ENCODE measurements at regions not wholly inside any gene's neighbourhood (a gene's known extent, or its start where the extent isn't known, plus 50 kb on each side); places are given as distances from the start of the nearest gene placed in this dataset.

GRCh38 chr4:108244606-108245005 lies 75.9 kb upstream of the LEF1 start:
- no peaks in the 10 kb centered on the region for H3K4me1 ChIP-seq (ENCODE audit: low read depth, poor library complexity, severe bottlenecking)
- H3K9ac ChIP-seq = no peak overlapping the region
- H2AFZ ChIP-seq (ENCODE audit: low read depth) = no peak overlapping the region
- H3K4me3 ChIP-seq (IDR thresholded peaks at IDR 0.05; ENCODE audit: insufficient read depth, low read depth, low read length) = no peak overlapping the region
- no peak for TF ChIP-seq CTCF (conservative IDR thresholded peaks at IDR 0.05; ENCODE audit: low read depth, low read length)
- H3K79me2 ChIP-seq (ENCODE audit: insufficient read depth, low read depth) = no peaks in the 10 kb centered on the region
- H3K36me3 ChIP-seq (ENCODE audit: insufficient read depth) = no peaks in the 10 kb centered on the region
- H3K27ac ChIP-seq = no peak overlapping the region
- H3K27me3 ChIP-seq (ENCODE audit: insufficient read depth, low read depth) = no peaks in the 10 kb centered on the region
- no peaks in the 10 kb centered on the region for H4K20me1 ChIP-seq (ENCODE audit: insufficient read depth)
- H3K4me2 ChIP-seq = no peak overlapping the region

- H3K36me3 ChIP-seq (ENCODE audit: insufficient read depth) = no peaks in the 10 kb centered on the region
- no peaks in the 10 kb centered on the region for H3K27me3 ChIP-seq (ENCODE audit: insufficient read depth, low read depth)
- H3K9ac ChIP-seq = no peak overlapping the region
- no peak overlapping the region for H3K4me2 ChIP-seq
- no peaks in the 10 kb centered on the region for H3K4me1 ChIP-seq (ENCODE audit: low read depth, poor library complexity, severe bottlenecking)
- no peak overlapping the region for H3K4me3 ChIP-seq (IDR thresholded peaks at IDR 0.05; ENCODE audit: insufficient read depth, low read depth, low read length)
- no peak overlapping the region for H3K27ac ChIP-seq
- H4K20me1 ChIP-seq (ENCODE audit: insufficient read depth) = no peaks in the 10 kb centered on the region
- H2AFZ ChIP-seq (ENCODE audit: low read depth) = no peak overlapping the region
- no peaks in the 10 kb centered on the region for H3K79me2 ChIP-seq (ENCODE audit: insufficient read depth, low read depth)
- no peak for TF ChIP-seq CTCF (conservative IDR thresholded peaks at IDR 0.05; ENCODE audit: low read depth, low read length)
These were observed 71.6 kb upstream of the LEF1 start for GRCh38 chr4:108240366-108240765.

- Histone ChIP-seq H3K36me3 (ENCODE audit: insufficient read depth) (no peaks in the 10 kb centered on the region), H2AFZ (ENCODE audit: low read depth) (no peak overlapping the region), H3K4me2 (no peak overlapping the region), H4K20me1 (ENCODE audit: insufficient read depth) (no peaks in the 10 kb centered on the region), H3K4me3 (IDR thresholded peaks at IDR 0.05; ENCODE audit: insufficient read depth, low read depth, low read length) (no peak overlapping the region), H3K79me2 (ENCODE audit: insufficient read depth, low read depth) (no peaks in the 10 kb centered on the region), H3K27me3 (ENCODE audit: insufficient read depth, low read depth) (no peaks in the 10 kb centered on the region), H3K4me1 (ENCODE audit: low read depth, poor library complexity, severe bottlenecking) (no peaks in the 10 kb centered on the region), H3K9ac (no peak overlapping the region), H3K27ac (no peak overlapping the region)
- no peak for TF ChIP-seq CTCF (conservative IDR thresholded peaks at IDR 0.05; ENCODE audit: low read depth, low read length)
These were observed 69.0 kb upstream of the LEF1 start for GRCh38 chr4:108237693-108238092.

- Histone ChIP-seq H3K4me3 (IDR thresholded peaks at IDR 0.05; ENCODE audit: insufficient read depth, low read depth, low read length) (no peak overlapping the region), H4K20me1 (ENCODE audit: insufficient read depth) (no peaks in the 10 kb centered on the region), H3K27ac (no peak overlapping the region), H2AFZ (ENCODE audit: low read depth) (no peak overlapping the region), H3K79me2 (ENCODE audit: insufficient read depth, low read depth) (no peaks in the 10 kb centered on the region), H3K27me3 (ENCODE audit: insufficient read depth, low read depth) (no peaks in the 10 kb centered on the region), H3K4me1 (ENCODE audit: low read depth, poor library complexity, severe bottlenecking) (no peaks in the 10 kb centered on the region), H3K4me2 (no peak overlapping the region), H3K9ac (no peak overlapping the region), H3K36me3 (ENCODE audit: insufficient read depth) (no peaks in the 10 kb centered on the region)
- TF ChIP-seq CTCF (conservative IDR thresholded peaks at IDR 0.05; ENCODE audit: low read depth, low read length) = no peak
These were observed 67.5 kb upstream of the LEF1 start for GRCh38 chr4:108236264-108236663.

- Histone ChIP-seq H3K36me3 (ENCODE audit: insufficient read depth) (no peaks in the 10 kb centered on the region), H3K27me3 (ENCODE audit: insufficient read depth, low read depth) (no peaks in the 10 kb centered on the region), H2AFZ (ENCODE audit: low read depth) (no peak overlapping the region), H3K27ac (no peak overlapping the region), H3K4me3 (IDR thresholded peaks at IDR 0.05; ENCODE audit: insufficient read depth, low read depth, low read length) (no peak overlapping the region), H3K79me2 (ENCODE audit: insufficient read depth, low read depth) (no peaks in the 10 kb centered on the region), H3K4me1 (ENCODE audit: low read depth, poor library complexity, severe bottlenecking) (no peaks in the 10 kb centered on the region), H3K9ac (no peak overlapping the region), H4K20me1 (ENCODE audit: insufficient read depth) (no peaks in the 10 kb centered on the region), H3K4me2 (no peak overlapping the region)
- no peak for TF ChIP-seq CTCF (conservative IDR thresholded peaks at IDR 0.05; ENCODE audit: low read depth, low read length)
These were observed 59.2 kb upstream of the LEF1 start for GRCh38 chr4:108227923-108228322.
